Progenitor cell of endocrine pancreas (in vitro differentiated cells): ENCODE measurements at regions not wholly inside any gene's neighbourhood (a gene's known extent, or its start where the extent isn't known, plus 50 kb on each side); places are given as distances from the start of the nearest gene placed in this dataset.

ENCODE experiments used
- DNase-seq: peaks from one replicate; pipeline ENCODE4 v3.0.0; 2021; ENCODE audit warnings: low spot score; ENCODE audit not compliant: unreplicated experiment
- H3K27ac Mint-ChIP-seq: 2 replicates; pipeline ENCODE4 v1.8.0; 2021; ENCODE audit warnings: mild to moderate bottlenecking, moderate library complexity, mixed read lengths
- H3K27me3 Mint-ChIP-seq: 2 replicates; pipeline ENCODE4 v1.8.0; 2021; ENCODE audit warnings: mixed read lengths
- H3K36me3 Mint-ChIP-seq: 2 replicates; pipeline ENCODE4 v1.8.0; 2022; ENCODE audit warnings: mixed read lengths; ENCODE audit not compliant: insufficient read depth
- H3K4me1 Mint-ChIP-seq: 2 replicates; pipeline ENCODE4 v1.8.0; 2021; ENCODE audit warnings: low read depth, mixed read lengths
- H3K4me3 Mint-ChIP-seq: 2 replicates; pipeline ENCODE4 v1.8.0; 2021; ENCODE audit warnings: low read depth, mild to moderate bottlenecking, moderate library complexity, mixed read lengths
- H3K9me3 Mint-ChIP-seq: 2 replicates; pipeline ENCODE4 v1.8.0; 2021; ENCODE audit warnings: low read depth, mixed read lengths
- TF ChIP-seq, protein P1 (sequence below): fragments of 200-600 bp; sonication (generic); IDR thresholded peaks from one replicate; pipeline ENCODE4 v1.5.0; 2021; ENCODE audit warnings: antibody characterized with exemption, mild to moderate bottlenecking; ENCODE audit not compliant: unreplicated experiment

DNA sequence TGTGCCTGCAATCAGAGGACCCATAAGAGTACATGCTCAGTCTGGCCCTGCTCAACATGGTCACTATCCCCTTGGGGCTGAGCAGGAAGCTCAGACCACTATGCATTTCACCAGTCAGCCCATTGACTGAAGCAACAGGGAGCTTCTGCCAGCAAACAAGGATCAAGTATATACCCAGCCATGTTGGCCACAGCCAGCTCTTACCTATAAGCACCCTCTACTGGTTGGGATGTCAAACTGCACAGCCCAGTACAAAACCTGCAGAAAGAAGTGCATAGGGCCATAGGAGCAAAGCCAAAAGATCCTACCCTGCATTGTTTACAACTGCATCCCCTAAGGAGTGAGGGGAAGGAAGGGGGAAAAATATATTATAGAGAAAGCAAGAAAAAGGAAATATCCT, 214.4 kb upstream of the CPEB2 start:
- H3K36me3 Mint-ChIP-seq = no peaks in the 10 kb centered on the region
- H3K27me3 Mint-ChIP-seq = no peaks in the 10 kb centered on the region
- peaks cover 18% of the 10 kb centered on the region for H3K9me3 Mint-ChIP-seq
- no peak for DNase-seq
- no peak overlapping the region for H3K4me3 Mint-ChIP-seq
- TF ChIP-seq, protein P1, sequence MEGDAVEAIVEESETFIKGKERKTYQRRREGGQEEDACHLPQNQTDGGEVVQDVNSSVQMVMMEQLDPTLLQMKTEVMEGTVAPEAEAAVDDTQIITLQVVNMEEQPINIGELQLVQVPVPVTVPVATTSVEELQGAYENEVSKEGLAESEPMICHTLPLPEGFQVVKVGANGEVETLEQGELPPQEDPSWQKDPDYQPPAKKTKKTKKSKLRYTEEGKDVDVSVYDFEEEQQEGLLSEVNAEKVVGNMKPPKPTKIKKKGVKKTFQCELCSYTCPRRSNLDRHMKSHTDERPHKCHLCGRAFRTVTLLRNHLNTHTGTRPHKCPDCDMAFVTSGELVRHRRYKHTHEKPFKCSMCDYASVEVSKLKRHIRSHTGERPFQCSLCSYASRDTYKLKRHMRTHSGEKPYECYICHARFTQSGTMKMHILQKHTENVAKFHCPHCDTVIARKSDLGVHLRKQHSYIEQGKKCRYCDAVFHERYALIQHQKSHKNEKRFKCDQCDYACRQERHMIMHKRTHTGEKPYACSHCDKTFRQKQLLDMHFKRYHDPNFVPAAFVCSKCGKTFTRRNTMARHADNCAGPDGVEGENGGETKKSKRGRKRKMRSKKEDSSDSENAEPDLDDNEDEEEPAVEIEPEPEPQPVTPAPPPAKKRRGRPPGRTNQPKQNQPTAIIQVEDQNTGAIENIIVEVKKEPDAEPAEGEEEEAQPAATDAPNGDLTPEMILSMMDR = peak; percentile 44
- H3K27ac Mint-ChIP-seq = no peak overlapping the region
- H3K4me1 Mint-ChIP-seq = peaks cover 1% of the 10 kb centered on the region

DNA sequence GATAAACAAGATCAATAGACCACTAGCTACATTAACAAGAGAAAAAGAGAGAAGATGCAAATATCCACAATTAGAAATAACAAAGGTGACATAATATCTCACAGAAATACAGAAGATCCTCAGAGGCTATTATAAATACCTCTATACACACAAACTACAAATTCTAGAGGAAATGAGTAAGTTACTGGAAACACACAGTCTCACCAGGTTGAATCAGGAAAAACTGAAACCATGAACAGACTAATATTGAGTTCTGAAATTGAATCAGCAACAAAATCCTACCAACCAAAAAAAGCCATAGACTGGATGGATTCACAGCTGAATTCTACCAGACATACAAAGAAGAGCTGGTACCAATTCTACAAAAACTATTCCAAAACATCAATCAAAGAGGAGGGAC, 211.8 kb upstream of the CPEB2 start:
- H3K27ac Mint-ChIP-seq = no peak overlapping the region
- no peaks in the 10 kb centered on the region for H3K27me3 Mint-ChIP-seq
- H3K9me3 Mint-ChIP-seq = peaks cover 27% of the 10 kb centered on the region
- no peaks in the 10 kb centered on the region for H3K36me3 Mint-ChIP-seq
- DNase-seq = no peak
- TF ChIP-seq, protein P1 = no peak
- H3K4me3 Mint-ChIP-seq = no peak overlapping the region
- H3K4me1 Mint-ChIP-seq = no peaks in the 10 kb centered on the region

DNA sequence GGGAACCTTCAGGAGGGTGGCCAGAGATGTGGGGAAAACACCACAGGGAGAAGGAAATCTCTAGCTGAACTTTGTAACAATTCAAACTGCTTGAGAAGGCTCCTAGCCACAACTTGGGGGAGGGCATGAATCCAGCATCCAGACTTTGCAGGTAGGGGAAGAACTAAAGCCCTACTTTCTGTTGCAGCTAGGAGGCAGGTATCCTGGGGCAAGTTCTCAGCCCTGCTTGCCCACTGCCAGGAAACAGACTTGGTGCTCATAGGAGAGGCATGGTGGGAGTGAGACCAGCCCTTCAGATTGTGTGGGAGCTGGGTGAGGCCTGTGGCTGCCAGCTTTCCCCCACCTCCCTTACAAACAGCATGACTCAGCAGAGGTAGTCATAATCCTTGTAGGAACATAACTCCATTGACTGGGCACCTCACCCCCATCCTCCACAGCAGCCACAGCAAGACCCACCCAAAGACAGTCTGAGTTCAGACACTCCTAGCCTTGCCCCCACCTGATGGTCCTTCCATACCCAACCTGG, 209.5 kb upstream of the CPEB2 start:
- TF ChIP-seq, protein P1 = no peak
- DNase-seq = no peak
- no peaks in the 10 kb centered on the region for H3K36me3 Mint-ChIP-seq
- no peak overlapping the region for H3K27ac Mint-ChIP-seq
- H3K27me3 Mint-ChIP-seq = no peaks in the 10 kb centered on the region
- H3K4me3 Mint-ChIP-seq = no peak overlapping the region
- H3K4me1 Mint-ChIP-seq = no peaks in the 10 kb centered on the region
- peaks cover 42% of the 10 kb centered on the region for H3K9me3 Mint-ChIP-seq

DNA sequence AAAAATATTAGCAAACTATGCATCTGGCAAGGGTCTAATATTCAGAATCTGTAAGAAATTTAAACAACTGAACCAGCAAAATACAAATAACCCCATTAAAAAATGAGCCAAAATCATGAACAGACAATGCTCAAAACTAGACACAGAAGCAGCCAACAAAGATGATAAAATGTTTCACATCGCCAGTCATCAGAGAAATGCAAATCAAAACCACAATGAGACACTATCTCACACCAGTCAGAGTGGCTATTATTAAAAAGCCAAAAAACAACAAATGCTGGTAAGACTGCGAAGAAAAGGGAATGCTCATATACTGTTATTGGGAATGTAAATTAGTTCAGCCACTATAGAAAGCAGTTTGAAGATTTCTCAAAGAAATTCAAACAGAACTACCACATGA, 201.3 kb upstream of the CPEB2 start:
- no peaks in the 10 kb centered on the region for H3K4me1 Mint-ChIP-seq
- H3K4me3 Mint-ChIP-seq = no peak overlapping the region
- TF ChIP-seq, protein P1 = no peak
- no peaks in the 10 kb centered on the region for H3K27me3 Mint-ChIP-seq
- peaks cover 24% of the 10 kb centered on the region for H3K9me3 Mint-ChIP-seq
- no peaks in the 10 kb centered on the region for H3K36me3 Mint-ChIP-seq
- no peak overlapping the region for H3K27ac Mint-ChIP-seq
- no peak for DNase-seq

DNA sequence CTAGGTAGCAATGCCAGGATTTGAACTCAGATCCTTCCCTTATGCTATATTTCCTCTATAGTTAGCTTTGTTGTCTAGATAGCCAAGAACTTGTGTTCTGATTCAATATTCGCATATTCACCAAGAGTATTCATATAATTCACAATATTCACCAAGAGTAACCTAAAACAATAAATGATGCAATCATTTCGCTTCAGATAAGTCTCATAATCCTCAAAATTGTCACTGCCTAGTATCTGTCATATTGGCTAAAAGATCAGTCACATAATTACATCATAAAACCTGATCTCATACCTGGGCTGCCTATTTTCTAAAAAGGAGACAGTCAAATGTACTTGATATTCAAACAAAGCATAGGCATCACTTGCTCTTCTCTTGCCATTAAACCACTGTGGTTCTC, 199.7 kb upstream of the CPEB2 start:
- Mint-ChIP-seq H3K36me3 (no peaks in the 10 kb centered on the region), H3K4me1 (no peaks in the 10 kb centered on the region), H3K27me3 (no peaks in the 10 kb centered on the region), H3K9me3 (peaks cover 16% of the 10 kb centered on the region), H3K4me3 (no peak overlapping the region), H3K27ac (no peak overlapping the region)
- TF ChIP-seq, protein P1 = no peak
- DNase-seq = no peak
